ENCODE measurements at regions not wholly inside any gene's neighbourhood (a gene's known extent, or its start where the extent isn't known, plus 50 kb on each side); places are given as distances from the start of the nearest gene placed in this dataset.

- FAIRE-seq (no peak), ATAC-seq (no peak), DNase-seq (ENCODE audit: extremely low read depth in 1 of 4, low spot score in 3 of 4) (no peak)
- Histone ChIP-seq H3K4me1 (replicated peaks in 1 of 2; ENCODE audit: control insufficient read depth in 2 of 2, insufficient read depth in 2 of 2, low read length in 2 of 2) (no peaks in the 10 kb centered on the region; a peak in 1 of 5 replicates), H3K36me3 (ENCODE audit: control insufficient read depth, insufficient read depth, low read length) (no peaks in the 10 kb centered on the region), H4K20me1 (replicated peaks; ENCODE audit: control insufficient read depth, insufficient read depth, low read length) (no peaks in the 10 kb centered on the region), H3K27me3 (ENCODE audit: control insufficient read depth in 2 of 2, insufficient read depth in 2 of 2, low read length in 2 of 2) (no peaks in the 10 kb centered on the region), H3K27ac (ENCODE audit: extremely low read depth, low read depth, low read length) (no peak overlapping the region), H3K9me1 (ENCODE audit: control insufficient read depth, insufficient read depth, low read length) (no peaks in the 10 kb centered on the region), H3K9ac (ENCODE audit: insufficient read depth in 1 of 2, low read depth in 2 of 2, low read length in 2 of 2) (no peak overlapping the region), H3K79me2 (ENCODE audit: control insufficient read depth, insufficient read depth, low read length) (no peaks in the 10 kb centered on the region), H3K4me3 (no peak overlapping the region), H3K4me2 (ENCODE audit: insufficient read depth, low read length) (no peak overlapping the region), H3K9me3 (replicated peaks; ENCODE audit: control insufficient read depth, insufficient read depth, low read depth, low read length) (no peaks in the 10 kb centered on the region), H2AFZ (ENCODE audit: low read depth, low read length) (no peak overlapping the region)
- no TSS peak for BruUV-seq (replicated peaks)
- CTCF ChIA-PET (ENCODE audit: low intra/inter-chr PET ratio), result no interaction called here
- 71% methylated on average over 1 of the region's 2 CpGs for WGBS (ENCODE audit: insufficient coverage, low coverage, missing lambda C conversion rate)
- intact Hi-C loops (cut with micrococcal nuclease) (no loop called here), in situ Hi-C loops (cut with MboI) (no loop called here)
- TF ChIP-seq PKNOX1 (IDR thresholded peaks at IDR 0.05) (no peak), ZNF184 (CRISPR knock-in tag; IDR thresholded peaks at IDR 0.05) (no peak), KLF16 (IDR thresholded peaks at IDR 0.05) (no peak), EP400 (IDR thresholded peaks at IDR 0.05) (no peak), ETV6 (IDR thresholded peaks at IDR 0.05; ENCODE audit: borderline replicate concordance in 1 of 2, low read depth in 2 of 2, low read length in 1 of 2) (no peak), ETV6 (CRISPR knock-in tag; IDR thresholded peaks at IDR 0.05; ENCODE audit: borderline replicate concordance) (no peak), NCOA4 (IDR thresholded peaks at IDR 0.05; ENCODE audit: partially characterized antibody) (no peak), ZNF586 (CRISPR knock-in tag; conservative IDR thresholded peaks at IDR 0.05) (no peak), HES1 (IDR thresholded peaks at IDR 0.05; ENCODE audit: low read depth) (no peak), PCBP1 (IDR thresholded peaks at IDR 0.05; ENCODE audit: low read depth, low read length, poor library complexity, severe bottlenecking) (no peak), SETDB1 (IDR thresholded peaks at IDR 0.05; ENCODE audit: low read length) (no peak), SUPT5H (IDR thresholded peaks at IDR 0.05) (no peak), NBN (IDR thresholded peaks at IDR 0.05; ENCODE audit: low read depth) (no peak), HSF4 (CRISPR knock-in tag; IDR thresholded peaks at IDR 0.05; ENCODE audit: borderline replicate concordance) (no peak), HNRNPK (IDR thresholded peaks at IDR 0.05; ENCODE audit: low read depth, low read length, poor library complexity, severe bottlenecking) (no peak), FOS (IDR thresholded peaks at IDR 0.05; ENCODE audit: extremely low read depth, insufficient read length) (no peak), ZNF699 (CRISPR knock-in tag; IDR thresholded peaks at IDR 0.05; ENCODE audit: insufficient replicate concordance) (no peak), ZNF140 (CRISPR knock-in tag; IDR thresholded peaks at IDR 0.05) (no peak), ZNF518B (CRISPR knock-in tag; IDR thresholded peaks at IDR 0.05) (no peak)
- POLR2A ChIA-PET, result no interaction called here
These were observed 311.8 kb upstream of the RGS6 start for GRCh38 chr14:71620401-71620800.

All from K562 (cell line).